ENCODE measurements at regions not wholly inside any gene's neighbourhood (a gene's known extent, or its start where the extent isn't known, plus 50 kb on each side); places are given as distances from the start of the nearest gene placed in this dataset.
"Not testable (repeated sequence)": the region's sequence is repeated elsewhere in the genome, so short reads cannot be mapped to it uniquely, and the experiment has no call there.

GRCh38 chr3:110680450-110680849 lies 391.2 kb upstream of the NECTIN3 start:
- DNase-seq (ENCODE audit: low read depth) = no peak
- TF ChIP-seq, protein P1, sequence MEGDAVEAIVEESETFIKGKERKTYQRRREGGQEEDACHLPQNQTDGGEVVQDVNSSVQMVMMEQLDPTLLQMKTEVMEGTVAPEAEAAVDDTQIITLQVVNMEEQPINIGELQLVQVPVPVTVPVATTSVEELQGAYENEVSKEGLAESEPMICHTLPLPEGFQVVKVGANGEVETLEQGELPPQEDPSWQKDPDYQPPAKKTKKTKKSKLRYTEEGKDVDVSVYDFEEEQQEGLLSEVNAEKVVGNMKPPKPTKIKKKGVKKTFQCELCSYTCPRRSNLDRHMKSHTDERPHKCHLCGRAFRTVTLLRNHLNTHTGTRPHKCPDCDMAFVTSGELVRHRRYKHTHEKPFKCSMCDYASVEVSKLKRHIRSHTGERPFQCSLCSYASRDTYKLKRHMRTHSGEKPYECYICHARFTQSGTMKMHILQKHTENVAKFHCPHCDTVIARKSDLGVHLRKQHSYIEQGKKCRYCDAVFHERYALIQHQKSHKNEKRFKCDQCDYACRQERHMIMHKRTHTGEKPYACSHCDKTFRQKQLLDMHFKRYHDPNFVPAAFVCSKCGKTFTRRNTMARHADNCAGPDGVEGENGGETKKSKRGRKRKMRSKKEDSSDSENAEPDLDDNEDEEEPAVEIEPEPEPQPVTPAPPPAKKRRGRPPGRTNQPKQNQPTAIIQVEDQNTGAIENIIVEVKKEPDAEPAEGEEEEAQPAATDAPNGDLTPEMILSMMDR (IDR thresholded peaks at IDR 0.05; ENCODE audit: low read depth, low read length, missing control alignments) = no peak
- no peak overlapping the region for H3K4me3 ChIP-seq (ENCODE audit: low read depth, low read length)

DNA sequence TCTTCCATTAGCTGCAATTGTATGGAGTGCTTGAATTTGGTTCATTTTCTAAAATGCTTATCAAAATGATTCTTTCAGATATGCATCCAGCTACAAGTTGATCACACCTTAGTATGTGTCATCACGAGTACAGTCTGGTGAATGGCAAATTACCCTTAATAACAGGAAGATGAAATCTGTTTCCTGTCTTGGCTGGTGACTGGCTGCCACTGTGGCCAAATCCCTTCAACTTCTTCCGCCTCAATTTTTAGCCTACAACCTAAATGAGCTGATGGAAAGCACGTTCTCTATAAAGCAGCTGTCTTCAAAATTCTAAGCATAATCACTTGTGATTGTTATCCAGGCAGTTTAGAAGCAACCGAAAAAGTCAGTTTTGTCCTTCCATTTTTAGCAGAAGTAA lies 387.1 kb upstream of the NECTIN3 start:
- no peak overlapping the region for H3K4me3 ChIP-seq (ENCODE audit: low read depth, low read length)
- TF ChIP-seq, protein P1 (IDR thresholded peaks at IDR 0.05; ENCODE audit: low read depth, low read length, missing control alignments) = no peak
- no peak for DNase-seq (ENCODE audit: low read depth)

- no peak for DNase-seq (ENCODE audit: low read depth)
- H3K4me3 ChIP-seq (ENCODE audit: low read depth, low read length) = no peak overlapping the region
Observed at GRCh38 chr3:110685630-110686029, 386.0 kb upstream of the NECTIN3 start.

GRCh38 chr3:110686701-110687100 lies 384.9 kb upstream of the NECTIN3 start:
- DNase-seq (ENCODE audit: low read depth) = no peak
- no peak overlapping the region for H3K4me3 ChIP-seq (ENCODE audit: low read depth, low read length)
- TF ChIP-seq, protein P1 (IDR thresholded peaks at IDR 0.05; ENCODE audit: low read depth, low read length, missing control alignments) = no peak

More at GRCh38 chr3:110685630-110686029, 386.0 kb upstream of the NECTIN3 start:
- TF ChIP-seq, protein P1 (IDR thresholded peaks at IDR 0.05; ENCODE audit: low read depth, low read length, missing control alignments) = no peak

- H3K4me3 ChIP-seq (ENCODE audit: low read depth, low read length) = no peak overlapping the region
- TF ChIP-seq, protein P1 (IDR thresholded peaks at IDR 0.05; ENCODE audit: low read depth, low read length, missing control alignments) = no peak
- DNase-seq (ENCODE audit: low read depth) = no peak
Observed at GRCh38 chr3:110687138-110687537, 384.5 kb upstream of the NECTIN3 start.

DNA sequence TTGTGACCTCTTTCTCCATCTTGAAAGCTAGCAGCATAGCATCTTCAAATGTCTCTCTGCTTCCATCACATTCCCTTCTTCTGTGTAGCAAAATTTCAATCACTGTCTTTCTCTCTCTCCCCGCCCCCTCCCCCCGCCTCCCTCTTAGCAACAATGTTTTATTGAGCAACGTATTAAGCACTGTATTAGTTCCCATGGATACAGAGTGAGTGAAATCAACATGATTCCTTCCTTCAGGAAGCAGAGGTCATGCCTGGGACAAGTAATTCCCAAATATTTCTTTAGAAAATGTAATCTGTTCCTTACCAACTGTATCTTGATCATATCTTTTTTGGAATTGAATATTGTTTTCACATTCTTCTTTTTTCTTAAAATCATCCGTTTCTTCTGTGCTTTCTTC lies 373.7 kb upstream of the NECTIN3 start:
- TF ChIP-seq, protein P1 (IDR thresholded peaks at IDR 0.05; ENCODE audit: low read depth, low read length, missing control alignments) = no peak
- H3K4me3 ChIP-seq (ENCODE audit: low read depth, low read length) = no peak overlapping the region
- no peak for DNase-seq (ENCODE audit: low read depth)

GRCh38 chr3:110704332-110704731 lies 367.3 kb upstream of the NECTIN3 start:
- DNase-seq (ENCODE audit: low read depth); H3K4me3 ChIP-seq (ENCODE audit: low read depth, low read length): not testable (repeated sequence)

Data from GM12864 (cell line).